22Rv1 (cell line): ENCODE measurements at regions not wholly inside any gene's neighbourhood (a gene's known extent, or its start where the extent isn't known, plus 50 kb on each side); places are given as distances from the start of the nearest gene placed in this dataset.

Experiments
- H3K27ac ChIP-seq: fragments of 450-650 bp; 2 replicates; pipeline ENCODE4 v1.5.1; 2017
- ZFX ChIP-seq: fragments of 450-650 bp; IDR thresholded peaks from 2 replicates; pipeline ENCODE4 v1.6.1; 2017; ENCODE audit warnings: antibody characterized with exemption, borderline replicate concordance
- TF ChIP-seq, protein P1 (sequence below): fragments of 450-650 bp; IDR thresholded peaks from 2 replicates; pipeline ENCODE4 v1.5.1; 2017; ENCODE audit warnings: mild to moderate bottlenecking

DNA sequence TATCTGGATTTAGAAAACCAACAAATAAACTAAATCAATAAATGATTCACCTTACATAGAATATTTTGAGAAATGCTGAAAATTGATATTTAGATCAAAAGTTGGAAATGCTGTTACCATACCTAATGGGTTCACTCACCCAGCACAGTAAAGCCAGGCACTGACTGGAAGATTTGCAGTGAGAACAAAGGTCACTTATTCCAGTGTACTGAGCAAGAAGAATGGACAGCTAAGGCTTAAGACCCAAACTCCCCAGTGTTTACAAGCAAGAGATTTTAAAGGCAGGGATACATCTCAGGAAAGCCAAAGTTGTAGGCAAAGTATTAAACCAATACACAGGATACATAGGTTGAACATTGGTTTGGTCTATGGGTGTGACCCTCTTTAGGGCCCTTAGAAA, 523.9 kb upstream of the PCDH9 start:
- TF ChIP-seq ZFX, result no peak
- TF ChIP-seq, protein P1, sequence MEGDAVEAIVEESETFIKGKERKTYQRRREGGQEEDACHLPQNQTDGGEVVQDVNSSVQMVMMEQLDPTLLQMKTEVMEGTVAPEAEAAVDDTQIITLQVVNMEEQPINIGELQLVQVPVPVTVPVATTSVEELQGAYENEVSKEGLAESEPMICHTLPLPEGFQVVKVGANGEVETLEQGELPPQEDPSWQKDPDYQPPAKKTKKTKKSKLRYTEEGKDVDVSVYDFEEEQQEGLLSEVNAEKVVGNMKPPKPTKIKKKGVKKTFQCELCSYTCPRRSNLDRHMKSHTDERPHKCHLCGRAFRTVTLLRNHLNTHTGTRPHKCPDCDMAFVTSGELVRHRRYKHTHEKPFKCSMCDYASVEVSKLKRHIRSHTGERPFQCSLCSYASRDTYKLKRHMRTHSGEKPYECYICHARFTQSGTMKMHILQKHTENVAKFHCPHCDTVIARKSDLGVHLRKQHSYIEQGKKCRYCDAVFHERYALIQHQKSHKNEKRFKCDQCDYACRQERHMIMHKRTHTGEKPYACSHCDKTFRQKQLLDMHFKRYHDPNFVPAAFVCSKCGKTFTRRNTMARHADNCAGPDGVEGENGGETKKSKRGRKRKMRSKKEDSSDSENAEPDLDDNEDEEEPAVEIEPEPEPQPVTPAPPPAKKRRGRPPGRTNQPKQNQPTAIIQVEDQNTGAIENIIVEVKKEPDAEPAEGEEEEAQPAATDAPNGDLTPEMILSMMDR, result no peak

DNA sequence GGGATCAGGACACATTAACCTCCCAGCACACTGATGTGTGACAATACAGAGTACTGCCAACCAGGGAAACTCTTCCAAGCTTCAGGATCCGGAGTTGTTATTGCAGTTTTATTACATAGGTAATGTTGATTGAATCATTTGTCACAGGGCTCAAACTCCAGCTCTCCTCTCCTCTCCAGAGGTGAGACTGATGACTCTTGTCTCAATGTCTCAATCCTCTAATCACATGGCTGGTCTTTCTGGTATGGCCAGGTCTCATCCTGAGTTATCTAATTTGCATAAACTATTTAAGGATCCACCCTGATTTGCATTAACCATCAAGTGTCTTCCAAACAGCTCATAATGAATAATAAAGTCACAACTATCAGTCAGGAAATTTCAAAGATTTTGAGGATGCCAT, 522.6 kb upstream of the PCDH9 start:
- H3K27ac ChIP-seq, result no peak overlapping the region
- no peak for TF ChIP-seq ZFX
- TF ChIP-seq, protein P1, result no peak

More for the DNA sequence above, 523.9 kb upstream of the PCDH9 start:
- no peak overlapping the region for H3K27ac ChIP-seq

DNA sequence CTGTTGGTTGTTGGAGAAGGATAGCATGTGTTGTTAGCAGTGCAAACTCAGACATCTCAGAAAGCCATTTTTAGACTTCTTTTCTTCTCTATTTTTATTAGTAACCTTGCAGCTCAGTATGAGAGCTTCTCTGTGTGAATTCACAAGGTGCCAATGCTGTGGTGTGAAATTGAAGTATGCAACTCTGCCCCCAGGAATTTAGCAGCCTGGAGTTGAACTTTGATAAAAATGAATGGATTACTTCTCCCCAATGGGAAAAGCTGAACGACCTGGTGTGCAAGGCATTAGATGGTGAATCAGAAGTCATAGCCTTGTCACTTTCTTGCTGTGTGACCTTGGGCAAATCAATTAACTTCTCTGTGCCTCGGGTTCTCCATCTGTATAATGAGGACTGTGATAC, 512.3 kb upstream of the PCDH9 start:
- TF ChIP-seq, protein P1, result no peak
- no peak for TF ChIP-seq ZFX
- H3K27ac ChIP-seq, result no peak overlapping the region

DNA sequence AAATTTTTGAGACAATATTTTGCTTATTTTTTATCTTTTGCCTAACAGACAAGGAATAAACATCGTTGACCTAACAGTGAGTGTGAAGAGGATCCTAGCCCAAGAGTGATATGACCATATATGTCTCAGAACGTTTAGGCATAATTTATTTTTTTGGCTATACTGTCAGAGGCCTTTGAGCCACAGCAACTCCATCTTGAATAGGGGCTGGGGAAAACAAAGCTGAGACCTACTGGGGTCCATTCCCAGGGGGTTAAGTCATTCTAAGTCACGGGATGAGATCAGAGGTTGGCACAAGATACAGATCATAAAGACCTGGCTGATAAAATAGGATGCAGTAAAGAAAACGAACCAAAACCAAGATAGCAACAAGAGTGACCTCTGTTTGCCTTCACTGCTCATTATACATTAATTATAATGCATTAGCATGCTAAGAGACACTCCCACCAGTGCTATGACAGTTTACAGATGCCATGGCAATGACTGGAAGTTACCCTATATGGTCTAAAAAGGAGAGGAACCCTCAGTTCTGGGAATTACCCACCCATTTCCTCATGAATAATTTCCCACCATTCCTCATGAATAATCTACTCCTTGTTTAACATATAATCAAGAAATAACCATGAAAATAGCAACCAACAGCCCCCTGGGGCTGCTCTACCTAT, 510.9 kb upstream of the PCDH9 start:
- no peak for TF ChIP-seq ZFX
- TF ChIP-seq, protein P1, result no peak
- no peak overlapping the region for H3K27ac ChIP-seq

DNA sequence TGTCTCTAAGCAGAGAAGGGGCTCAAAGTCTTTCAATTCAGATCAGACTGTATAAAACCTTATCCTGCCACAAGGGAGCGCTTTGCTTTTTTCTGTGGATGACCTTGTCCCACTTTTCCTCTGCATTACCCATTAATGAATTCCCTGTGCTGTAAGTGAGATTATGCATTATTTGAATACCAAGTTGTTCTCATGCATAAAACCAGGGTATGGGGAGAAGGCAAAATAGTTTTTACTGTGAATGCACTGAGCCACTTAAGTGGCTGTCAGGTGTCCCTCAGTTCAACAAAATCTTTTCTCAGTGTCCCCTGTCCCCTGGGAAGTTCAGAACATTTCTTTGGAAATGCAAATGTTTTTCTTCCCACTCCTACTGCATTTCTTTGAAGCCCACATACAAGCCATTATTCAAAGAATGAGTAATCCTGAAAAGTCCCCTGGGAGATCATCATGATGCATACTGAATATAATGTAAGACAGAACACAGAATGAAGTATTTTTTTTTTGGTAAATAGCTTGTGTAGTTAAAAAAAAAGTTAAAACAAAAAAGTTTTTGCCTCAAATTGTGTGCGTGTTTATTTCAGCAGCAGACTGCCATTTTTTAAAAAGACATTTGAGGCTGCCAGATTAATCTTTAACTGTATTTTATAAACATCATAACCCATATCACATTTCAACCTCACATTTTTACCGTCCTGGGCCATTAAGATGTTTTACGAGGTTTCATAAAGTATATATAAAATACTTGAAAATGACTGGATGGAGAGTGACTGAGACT, 506.7 kb upstream of the PCDH9 start:
- no peak for TF ChIP-seq ZFX
- TF ChIP-seq, protein P1, result peak; percentile 58

DNA sequence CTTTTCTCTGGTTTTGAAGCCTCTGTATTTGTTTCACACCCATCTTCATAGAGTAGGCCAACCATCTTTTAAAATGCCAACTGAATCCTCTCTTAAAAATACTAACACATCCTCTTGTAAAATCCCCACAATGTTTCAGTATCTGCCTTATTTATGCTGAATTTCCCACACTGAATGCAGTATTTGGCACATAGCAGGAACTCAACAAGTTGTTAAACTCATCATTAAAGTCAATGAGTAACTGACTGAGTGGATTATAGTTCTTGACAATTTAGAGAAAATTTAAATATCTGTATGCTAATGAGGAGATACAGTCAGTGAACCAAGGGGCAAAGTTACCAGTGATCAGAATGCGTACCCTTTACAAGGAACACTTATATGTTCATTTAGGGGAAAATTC, 505.5 kb upstream of the PCDH9 start:
- no peak overlapping the region for H3K27ac ChIP-seq
- TF ChIP-seq, protein P1, result no peak
- TF ChIP-seq ZFX, result no peak

More for the DNA sequence above, 506.7 kb upstream of the PCDH9 start:
- no peak overlapping the region for H3K27ac ChIP-seq

DNA sequence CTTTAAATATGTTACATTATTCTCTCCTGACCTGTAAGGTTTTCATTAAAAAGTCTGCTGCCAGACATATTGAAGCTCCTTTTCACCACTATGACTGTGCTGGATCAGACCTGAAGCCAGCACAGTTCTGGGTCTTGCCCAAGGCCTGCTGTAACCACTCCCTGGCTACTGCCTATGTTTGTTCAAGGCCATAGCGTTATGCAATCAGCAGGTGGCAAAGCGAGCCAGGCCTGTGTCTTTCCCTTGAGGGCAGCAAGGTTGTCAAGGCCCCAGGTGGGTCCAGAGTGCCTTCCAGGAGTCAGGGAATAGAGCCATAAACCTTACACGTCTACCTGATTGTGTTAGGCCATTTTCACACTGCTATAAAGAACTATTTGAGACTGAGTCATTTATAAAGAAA, 496.8 kb upstream of the PCDH9 start:
- no peak for TF ChIP-seq ZFX
- TF ChIP-seq, protein P1, result peak; percentile 60
- H3K27ac ChIP-seq, result no peak overlapping the region
